Chondrocyte (in vitro differentiated cells): ENCODE measurements at regions not wholly inside any gene's neighbourhood (a gene's known extent, or its start where the extent isn't known, plus 50 kb on each side); places are given as distances from the start of the nearest gene placed in this dataset.

Experiments
- DNase-seq: peaks from one replicate; pipeline ENCODE4 v3.0.0; 2021; ENCODE audit warnings: mixed read lengths, low spot score
- H3K27ac Mint-ChIP-seq: one replicate; pipeline ENCODE4 v1.8.0; 2021; ENCODE audit warnings: mild to moderate bottlenecking, moderate library complexity, mixed read lengths; ENCODE audit not compliant: unreplicated experiment
- H3K27me3 Mint-ChIP-seq: 2 replicates; pipeline ENCODE4 v1.8.0; 2021; ENCODE audit warnings: low read depth, mixed read lengths
- H3K36me3 Mint-ChIP-seq: 2 replicates; pipeline ENCODE4 v1.8.0; 2021; ENCODE audit warnings: low read depth, mixed read lengths
- H3K4me1 Mint-ChIP-seq: 2 replicates; pipeline ENCODE4 v1.8.0; 2021; ENCODE audit warnings: low read depth, mild to moderate bottlenecking, mixed read lengths
- H3K4me3 Mint-ChIP-seq: one replicate; pipeline ENCODE4 v1.8.0; 2021; ENCODE audit warnings: mild to moderate bottlenecking, moderate library complexity, mixed read lengths; ENCODE audit not compliant: unreplicated experiment
- H3K9me3 Mint-ChIP-seq: 2 replicates; pipeline ENCODE4 v1.8.0; 2021; ENCODE audit warnings: low read depth, mixed read lengths
- CTCF ChIP-seq: fragments of 200-600 bp; sonication (generic); IDR thresholded peaks from 2 replicates; pipeline ENCODE4 v1.5.0; 2021; ENCODE audit warnings: antibody characterized with exemption, mild to moderate bottlenecking, moderate library complexity

GRCh38 chr12:5185435-5186069 is 141.9 kb downstream of the KCNA5 start:
- Mint-ChIP-seq H3K27me3 (peaks cover 10% of the 10 kb centered on the region), H3K4me3 (no peak overlapping the region), H3K36me3 (no peaks in the 10 kb centered on the region), H3K9me3 (no peaks in the 10 kb centered on the region), H3K27ac (no peak overlapping the region), H3K4me1 (no peaks in the 10 kb centered on the region)
- no peak for DNase-seq
- no peak for TF ChIP-seq CTCF

GRCh38 chr12:5186715-5187114 is 143.0 kb downstream of the KCNA5 start:
- Mint-ChIP-seq H3K9me3 (no peaks in the 10 kb centered on the region), H3K4me3 (no peak overlapping the region), H3K27me3 (peaks cover 10% of the 10 kb centered on the region), H3K36me3 (no peaks in the 10 kb centered on the region), H3K27ac (no peak overlapping the region), H3K4me1 (no peaks in the 10 kb centered on the region)
- DNase-seq, result no peak
- TF ChIP-seq CTCF, result no peak

- Mint-ChIP-seq H3K9me3 (no peaks in the 10 kb centered on the region), H3K27me3 (peaks cover 10% of the 10 kb centered on the region), H3K4me1 (no peaks in the 10 kb centered on the region), H3K27ac (no peak overlapping the region), H3K36me3 (no peaks in the 10 kb centered on the region), H3K4me3 (no peak overlapping the region)
- no peak for TF ChIP-seq CTCF
- no peak for DNase-seq
Measured at GRCh38 chr12:5187136-5187535, 143.5 kb downstream of the KCNA5 start.

GRCh38 chr12:5188472-5188871 is 144.8 kb downstream of the KCNA5 start:
- no peak overlapping the region for H3K4me3 Mint-ChIP-seq
- H3K9me3 Mint-ChIP-seq, result no peaks in the 10 kb centered on the region
- peaks cover 7% of the 10 kb centered on the region for H3K27me3 Mint-ChIP-seq
- H3K36me3 Mint-ChIP-seq, result no peaks in the 10 kb centered on the region
- no peak for DNase-seq
- H3K27ac Mint-ChIP-seq, result no peak overlapping the region
- TF ChIP-seq CTCF, result no peak
- no peaks in the 10 kb centered on the region for H3K4me1 Mint-ChIP-seq

- no peaks in the 10 kb centered on the region for H3K4me1 Mint-ChIP-seq
- TF ChIP-seq CTCF, result no peak
Measured at GRCh38 chr12:5189173-5189572, 145.5 kb downstream of the KCNA5 start.

More at GRCh38 chr12:5189173-5189572, 145.5 kb downstream of the KCNA5 start:
- Mint-ChIP-seq H3K9me3 (no peaks in the 10 kb centered on the region), H3K27me3 (peaks cover 7% of the 10 kb centered on the region), H3K36me3 (no peaks in the 10 kb centered on the region), H3K4me3 (no peak overlapping the region), H3K27ac (no peak overlapping the region)
- DNase-seq, result no peak
